HG03521 (cell line): ENCODE measurements at regions not wholly inside any gene's neighbourhood (a gene's known extent, or its start where the extent isn't known, plus 50 kb on each side); places are given as distances from the start of the nearest gene placed in this dataset.

Experiments used
- ATAC-seq: cut with Tn5 transposase; IDR thresholded peaks from one replicate; pipeline ENCODE4 v1.9.1; 2021; ENCODE audit warnings: mild to moderate bottlenecking, moderate library complexity; ENCODE audit not compliant: unreplicated experiment

DNA sequence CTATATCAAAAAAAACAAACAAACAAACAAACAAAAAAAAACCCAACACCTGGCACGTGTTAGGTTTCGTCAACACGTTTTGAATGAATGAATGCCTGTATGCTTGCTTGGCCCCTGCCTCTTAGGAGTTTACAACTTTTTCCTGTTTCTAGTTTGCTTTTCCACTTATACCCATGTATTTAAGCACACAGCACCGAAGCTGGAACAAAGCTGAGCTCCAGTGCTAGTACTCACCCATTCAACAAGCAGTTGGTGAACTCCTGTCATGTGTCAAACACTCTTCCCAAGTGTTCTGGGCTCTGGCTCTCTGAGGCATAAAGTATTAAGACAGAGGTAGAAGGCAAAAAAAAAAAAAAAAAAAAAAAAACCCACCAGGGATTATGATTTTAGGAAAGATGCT, 599.3 kb downstream of the BUD13 start:
- ATAC-seq, result no peak

DNA sequence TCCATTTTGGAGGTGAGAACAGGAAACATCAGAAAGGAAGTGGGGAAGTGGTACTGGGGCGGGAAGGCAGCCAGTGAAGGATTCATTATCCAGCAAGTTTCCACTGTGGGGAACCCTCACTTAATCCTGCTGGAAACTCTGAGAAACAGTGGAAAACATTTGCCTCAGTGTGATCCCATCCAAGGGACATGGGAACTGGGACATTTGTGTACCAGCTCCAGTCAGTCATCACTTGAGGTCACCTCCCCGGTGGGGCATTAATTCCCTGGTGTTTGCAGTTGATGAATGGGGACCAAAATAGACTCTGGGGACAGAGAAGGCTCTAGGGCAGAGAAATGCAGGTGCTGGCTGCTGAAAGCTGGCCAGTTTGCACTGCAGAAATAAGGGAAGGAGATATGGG, 599.9 kb downstream of the BUD13 start:
- no peak for ATAC-seq

DNA sequence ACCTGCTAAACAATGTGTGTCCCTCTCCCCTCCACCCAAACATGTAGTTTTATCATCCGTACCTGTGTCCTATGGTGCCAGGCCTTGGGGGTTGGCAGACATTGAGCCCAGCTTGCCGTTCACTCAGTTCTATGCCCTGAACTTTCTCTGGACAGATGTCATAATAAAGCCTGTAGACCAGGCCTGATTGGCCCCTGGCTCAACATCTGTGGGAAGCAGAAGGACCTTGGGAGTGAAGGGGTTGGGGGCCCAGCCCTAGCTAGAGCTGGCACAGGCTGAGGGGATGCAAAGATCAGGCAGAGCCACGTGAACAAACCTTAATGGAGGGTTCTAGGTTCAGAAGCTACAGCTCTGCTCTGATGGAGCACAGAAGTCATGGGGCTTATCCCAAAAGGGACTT, 600.6 kb downstream of the BUD13 start:
- ATAC-seq, result no peak

DNA sequence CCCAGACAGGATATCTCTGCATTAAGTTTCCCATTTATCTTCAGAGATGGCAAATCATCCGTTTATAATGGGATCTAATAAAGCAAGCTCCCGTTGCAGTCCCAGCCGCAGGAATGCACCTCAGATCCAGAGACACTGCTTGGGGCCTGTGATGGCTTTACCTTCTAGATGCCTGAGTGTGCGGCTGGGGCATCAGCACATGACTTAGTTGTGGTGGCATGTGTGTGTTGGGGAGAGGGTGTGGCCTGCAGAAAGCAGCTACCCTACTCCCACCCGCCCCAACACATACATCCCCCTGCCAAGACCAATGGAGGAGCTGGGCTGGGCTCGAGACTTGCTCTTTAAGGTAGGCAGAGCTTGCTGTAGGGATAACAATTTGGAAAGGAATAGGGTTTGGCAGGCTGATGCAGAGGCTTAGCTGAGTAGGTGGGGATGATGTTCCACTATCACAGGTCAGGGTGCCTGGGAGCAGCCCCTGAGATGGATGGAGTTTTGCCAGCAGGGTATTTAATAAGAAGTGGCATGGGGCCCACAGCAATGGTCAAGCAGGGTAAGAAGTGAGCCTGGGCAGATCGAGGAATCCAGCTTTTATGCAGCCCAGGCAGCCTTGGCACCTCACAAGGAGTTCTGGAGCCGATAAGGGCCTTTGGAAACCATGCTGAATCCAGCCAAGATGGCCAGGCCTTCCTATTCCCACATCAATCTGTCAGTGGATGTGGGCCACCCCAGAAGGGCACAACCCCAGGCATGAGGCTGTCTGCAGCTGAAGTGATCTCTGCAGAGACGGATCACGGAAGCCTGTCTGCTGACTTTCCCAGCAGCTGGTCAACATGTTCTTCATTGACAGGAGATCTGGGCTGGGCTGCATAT, 601.3 kb downstream of the BUD13 start:
- ATAC-seq, result no peak

DNA sequence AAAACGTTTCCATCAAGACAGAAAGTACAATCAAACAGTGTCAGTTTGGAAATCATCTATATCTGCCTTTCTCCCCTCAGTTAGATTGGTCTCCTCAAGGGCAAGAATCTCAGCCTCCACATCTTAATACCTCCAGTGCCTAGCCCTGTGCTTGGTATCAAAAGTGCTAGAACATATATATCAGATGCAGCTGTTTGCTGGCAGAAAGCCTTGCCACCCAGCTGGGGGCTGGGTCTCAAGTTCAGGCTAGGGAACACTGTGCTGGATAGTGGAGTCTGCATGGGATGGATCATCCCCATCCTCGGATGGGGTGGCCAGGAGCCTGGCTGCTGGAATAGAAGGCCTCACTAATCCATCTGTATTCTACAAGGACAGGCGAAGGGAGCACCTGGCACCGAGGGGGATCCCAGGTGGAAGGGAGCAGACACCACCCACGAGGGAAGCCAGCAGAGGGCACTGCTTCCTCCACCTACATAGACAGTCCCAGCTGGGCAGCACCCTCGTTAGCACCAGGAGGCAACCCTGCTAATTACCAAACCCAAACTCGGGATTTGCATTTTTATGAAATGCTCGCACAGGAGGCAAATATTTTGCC, 602.2 kb downstream of the BUD13 start:
- no peak for ATAC-seq

DNA sequence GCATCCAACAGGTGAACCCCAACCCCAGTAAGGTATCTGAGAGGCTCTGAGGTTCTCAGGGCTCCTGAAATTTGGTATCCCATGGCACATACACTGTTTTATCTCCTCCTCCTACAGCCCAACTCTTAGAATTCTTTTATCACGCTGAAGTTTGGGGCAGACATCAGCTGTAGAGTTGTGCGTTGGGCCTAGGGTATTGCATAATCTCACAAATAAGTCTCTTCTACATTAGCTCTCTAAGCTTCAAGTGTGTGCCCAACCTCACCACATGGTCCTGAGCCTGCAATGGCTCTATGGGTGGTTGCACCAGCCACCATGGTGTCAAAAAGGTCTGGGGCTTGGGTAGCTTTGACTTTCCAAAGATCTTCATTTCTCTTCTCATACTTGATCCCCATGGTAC, 603.0 kb downstream of the BUD13 start:
- no peak for ATAC-seq

DNA sequence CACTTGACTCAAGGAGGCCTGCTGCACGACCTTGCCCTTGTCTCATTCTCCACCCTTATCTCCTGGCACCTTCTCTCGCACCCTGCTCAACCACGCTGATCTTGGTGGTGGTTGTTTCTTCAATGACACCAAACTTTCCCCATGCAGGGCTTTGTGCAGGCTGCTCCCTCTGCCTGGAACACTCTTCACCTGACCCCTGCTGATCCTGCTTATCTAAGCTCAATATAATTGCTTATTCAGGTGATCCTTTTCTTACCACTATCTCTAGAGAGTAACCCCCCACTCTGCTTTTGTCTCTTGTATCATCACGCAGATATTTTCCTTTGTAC, 604.4 kb downstream of the BUD13 start:
- no peak for ATAC-seq

DNA sequence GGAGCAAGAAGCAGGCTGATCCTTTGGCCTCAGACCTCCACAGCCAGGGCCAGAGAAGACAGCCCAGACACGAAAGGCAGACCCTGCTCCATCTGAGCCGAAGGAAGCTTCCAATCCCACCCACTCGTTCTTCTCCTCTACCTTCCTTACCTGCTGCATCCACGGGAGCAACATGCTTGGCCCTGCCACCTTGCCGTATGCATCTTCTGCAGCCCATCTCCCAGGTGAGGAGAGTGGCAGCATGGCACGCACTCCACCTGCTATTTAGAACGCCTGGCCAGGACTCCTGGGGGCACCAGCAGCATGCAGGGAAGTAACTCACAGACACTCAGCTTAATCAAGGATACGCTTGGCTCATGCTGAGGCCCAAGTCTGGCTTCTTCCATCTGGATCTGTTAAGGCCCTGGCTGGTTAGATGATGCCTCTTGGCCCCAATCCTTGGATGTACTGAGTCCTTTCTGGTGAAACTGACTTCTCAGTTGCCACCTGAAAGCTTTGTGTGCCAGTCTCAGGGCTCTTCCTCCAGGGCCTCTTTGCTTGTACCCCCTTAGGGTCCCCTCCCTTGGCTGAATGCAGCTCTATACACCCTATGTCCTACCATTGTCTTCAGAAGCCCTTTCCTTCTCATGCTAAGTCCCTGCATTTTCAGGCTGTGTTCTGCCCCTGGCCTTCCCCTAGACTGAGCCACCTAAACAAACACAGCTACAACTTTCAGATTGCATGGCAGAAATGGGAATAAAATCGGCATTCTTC, 604.9 kb downstream of the BUD13 start:
- no peak for ATAC-seq

DNA sequence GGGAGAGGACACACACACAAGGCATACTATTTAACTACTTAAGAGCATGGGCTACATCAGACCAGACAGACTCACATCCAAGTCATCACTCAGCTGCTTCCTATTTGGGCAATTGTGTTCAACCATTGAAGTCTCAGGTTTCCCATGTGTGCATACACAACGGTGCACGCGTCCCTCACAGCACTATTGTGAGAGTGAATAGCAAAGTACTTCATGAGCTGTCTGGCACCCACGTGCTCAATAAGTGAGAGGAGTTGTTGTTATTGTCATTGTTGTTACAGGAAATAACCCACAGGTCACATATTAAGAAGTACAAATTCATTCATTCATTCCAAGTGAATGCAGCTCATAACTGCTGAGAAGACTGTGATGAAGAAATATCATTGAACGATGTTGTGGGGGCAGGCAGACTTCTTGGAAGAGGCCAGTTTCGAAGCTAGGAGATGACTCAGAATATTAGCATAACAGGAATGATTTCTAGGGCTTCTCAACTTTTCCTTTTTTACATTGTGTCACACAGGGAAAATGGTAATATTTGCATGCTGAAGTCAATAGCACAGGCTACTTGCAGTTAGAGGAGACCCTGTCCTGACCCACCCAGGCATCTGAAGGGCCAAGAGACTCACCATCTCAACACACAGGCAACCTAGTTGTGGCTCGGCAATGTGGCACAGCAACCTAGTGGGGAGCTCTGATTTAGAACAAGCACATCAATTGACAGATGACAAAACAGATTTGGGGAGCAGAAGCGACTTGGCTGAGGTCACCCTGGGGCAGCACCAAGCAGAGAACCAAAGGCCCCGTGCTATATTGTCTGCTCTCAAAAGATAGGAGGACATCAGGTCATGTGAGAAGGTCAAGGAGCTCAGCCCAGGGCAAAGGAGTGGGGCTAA, 606.0 kb downstream of the BUD13 start:
- no peak for ATAC-seq

DNA sequence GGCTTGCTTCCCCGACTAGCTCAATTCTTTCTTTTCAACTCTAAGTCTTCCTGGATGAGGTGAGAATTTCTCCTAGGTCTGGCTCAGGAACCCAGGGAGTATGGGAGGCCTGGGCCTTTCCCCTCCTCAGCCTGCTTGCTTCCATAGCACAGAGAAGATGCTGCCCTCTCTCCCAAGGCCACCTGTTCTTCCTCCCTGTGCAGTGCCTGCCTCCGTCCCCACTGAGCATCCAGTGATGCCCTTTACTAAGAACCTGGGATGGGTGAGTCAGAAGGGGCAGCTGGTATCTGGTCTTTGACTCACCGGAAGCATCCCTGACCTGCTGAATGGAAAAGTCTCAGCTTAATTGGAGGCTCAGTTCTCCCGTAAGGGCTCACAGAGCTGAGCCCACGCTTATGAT, 607.9 kb downstream of the BUD13 start:
- no peak for ATAC-seq

DNA sequence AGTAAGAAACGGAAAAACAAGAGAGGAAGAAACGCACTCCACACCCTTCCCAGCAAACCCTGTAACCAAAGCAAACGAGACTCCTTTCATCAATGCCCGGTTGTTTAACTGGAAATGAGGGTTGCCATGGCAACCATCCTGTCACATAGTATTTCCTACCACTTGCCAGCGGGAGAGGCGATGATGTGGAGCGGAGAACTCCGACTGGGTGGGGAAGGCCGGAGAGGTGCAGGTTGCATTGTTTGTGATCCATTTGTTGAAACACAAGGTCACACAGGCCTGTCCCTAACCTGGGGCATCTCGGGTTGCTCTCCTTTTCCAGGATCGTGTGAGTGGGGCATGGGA, 609.9 kb downstream of the BUD13 start:
- ATAC-seq, result no peak

DNA sequence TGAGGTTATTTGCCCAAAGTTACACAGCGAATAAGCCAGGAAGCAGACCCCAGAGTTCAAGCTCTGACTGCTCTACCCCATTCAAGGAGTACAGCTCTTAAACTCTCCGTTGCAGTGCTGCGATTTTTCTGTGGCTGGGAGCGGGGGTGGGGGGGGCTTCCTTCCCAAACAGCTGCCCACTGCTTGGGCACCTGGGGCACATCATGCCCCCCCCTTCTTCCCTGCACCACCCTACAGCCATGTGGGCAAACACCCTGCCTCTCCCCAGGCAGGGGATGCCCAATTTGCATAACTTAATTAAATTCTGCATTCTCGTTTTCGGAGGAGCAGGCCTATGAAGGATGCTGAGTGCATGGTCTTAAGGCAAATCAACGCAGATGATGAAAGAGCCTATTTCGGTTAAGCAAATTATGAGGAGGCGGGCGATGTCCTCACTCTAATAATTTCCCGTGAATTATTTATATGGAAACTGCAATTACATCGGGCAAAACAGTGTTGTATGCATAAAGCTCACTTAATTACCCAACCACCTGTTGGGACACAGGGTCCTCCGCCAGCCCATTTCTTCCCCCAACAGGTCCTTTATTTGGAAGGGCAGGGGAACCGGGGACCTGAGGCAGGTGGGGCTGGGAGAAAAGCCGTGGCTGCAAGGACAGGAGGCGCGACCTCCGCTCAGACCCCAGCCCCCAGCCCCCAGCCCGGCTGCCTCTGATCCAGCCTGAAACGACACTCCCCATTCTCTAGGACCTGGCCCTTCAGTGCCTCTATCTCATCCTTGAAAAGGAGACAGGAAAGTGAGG, 610.5 kb downstream of the BUD13 start:
- ATAC-seq, result no peak

DNA sequence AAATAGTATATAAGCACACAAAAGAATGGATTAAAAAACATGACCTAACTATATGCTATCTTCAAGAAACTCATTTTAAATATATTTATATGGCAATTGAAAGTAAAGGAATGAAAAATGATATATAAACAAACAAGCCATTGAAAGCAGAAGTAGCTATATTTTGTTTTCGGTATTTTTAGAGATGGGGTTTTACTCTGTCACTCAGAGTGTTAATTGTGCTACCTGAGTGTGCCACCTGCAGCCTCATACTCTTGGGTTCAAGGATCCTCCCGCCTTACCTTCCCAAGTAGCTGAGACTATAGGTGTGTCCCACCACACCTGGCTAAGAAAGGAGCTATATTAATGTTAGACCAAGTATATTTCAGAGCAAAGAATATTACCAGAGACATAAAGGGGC, 624.1 kb downstream of the BUD13 start:
- ATAC-seq, result no peak

DNA sequence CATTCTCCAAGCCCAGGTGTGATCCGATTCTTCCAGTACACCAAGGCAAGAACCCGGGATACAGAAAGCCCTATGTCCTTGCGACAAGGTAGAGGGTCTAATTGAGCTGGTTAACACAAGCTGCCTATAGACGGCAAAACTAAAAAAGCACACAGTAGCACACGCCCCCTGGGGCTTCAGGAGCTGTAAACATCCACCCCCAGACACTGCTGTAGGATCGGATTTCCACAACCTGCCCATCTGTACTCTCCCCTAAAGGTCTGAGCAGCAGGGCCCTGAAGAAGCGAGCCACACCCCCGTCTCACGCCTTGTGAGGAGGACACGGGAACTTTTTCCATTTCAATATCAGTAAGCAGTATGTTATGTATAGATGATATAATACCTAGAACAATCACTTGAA, 624.7 kb downstream of the BUD13 start:
- no peak for ATAC-seq

DNA sequence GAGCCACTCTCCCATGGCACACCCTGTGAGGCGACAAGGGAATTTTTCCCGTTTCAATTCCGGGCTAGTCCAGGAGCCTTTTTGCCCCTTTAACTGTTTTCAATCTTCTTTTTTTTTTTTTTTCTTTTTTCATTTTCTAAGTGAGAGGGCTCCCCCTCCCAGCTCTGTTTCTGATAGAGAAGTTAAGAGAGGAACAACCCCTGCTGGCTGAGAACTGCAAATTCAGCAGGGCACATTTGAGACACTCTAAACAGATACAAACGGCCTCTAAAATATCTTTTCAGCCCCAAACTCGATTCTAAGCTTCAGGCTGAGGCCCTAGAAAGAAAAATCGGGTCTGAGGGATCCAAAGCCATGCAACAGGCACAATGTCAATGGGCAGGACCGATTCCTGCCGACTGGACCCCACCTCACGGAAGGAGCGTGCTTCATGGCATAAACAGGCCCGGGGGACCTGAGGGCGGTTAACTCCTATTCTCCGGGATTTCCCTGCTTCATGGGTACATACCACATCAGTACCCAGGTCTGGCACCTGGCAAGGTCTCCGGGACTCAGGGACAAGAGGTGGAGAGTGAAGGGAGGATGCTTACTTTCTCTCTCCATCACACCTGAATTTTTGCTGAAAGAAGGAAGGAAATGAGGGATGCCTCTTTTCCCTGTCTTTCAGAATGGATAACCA, 627.5 kb downstream of the BUD13 start:
- no peak for ATAC-seq

DNA sequence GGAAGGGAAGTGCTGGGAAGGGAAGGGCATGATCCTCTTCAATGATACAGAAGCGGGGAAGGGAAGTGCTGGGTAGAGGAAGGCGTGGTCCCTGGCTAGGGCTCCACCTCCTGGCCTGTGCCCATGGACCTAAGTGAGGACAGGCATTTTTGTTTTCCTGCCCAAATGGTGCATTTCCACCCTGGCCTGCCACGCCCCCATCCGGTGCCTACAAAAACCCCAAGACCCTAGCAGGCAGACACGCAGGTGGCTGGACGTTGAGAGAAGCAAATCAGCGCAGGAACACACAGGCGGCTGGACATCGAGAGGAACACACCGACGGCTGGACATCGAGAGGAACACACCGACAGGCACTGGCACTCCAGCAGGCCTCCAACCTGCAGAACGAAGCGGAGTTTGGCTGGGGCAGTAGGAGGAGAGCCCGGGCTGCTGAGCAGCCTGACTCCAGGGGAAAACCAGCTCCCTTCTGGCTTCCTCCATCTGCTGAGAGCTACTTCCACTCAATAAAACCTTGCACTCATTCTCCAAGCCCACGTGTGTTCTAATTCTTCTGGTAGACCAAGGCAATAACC, 628.3 kb downstream of the BUD13 start:
- ATAC-seq, result no peak

DNA sequence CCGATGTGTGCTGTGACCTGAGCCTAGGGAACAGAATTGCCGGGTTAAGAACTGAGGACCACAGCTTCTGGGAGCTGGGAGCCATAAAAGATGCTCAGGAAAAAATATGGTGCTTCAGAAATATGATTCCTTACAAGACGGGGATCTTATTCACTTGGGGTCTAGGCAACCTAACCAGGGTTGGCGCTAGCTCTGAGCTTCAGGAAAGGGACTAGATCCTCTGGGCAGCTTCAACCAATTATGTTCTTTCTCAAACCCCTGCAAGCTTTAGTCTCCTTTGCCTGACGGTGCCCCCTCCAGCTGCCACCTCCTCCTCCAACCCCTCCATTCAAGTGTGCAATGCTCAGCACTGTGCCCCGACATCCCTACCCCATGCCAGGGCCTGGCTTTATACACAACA, 634.1 kb upstream of the CADM1 start:
- ATAC-seq, result no peak

DNA sequence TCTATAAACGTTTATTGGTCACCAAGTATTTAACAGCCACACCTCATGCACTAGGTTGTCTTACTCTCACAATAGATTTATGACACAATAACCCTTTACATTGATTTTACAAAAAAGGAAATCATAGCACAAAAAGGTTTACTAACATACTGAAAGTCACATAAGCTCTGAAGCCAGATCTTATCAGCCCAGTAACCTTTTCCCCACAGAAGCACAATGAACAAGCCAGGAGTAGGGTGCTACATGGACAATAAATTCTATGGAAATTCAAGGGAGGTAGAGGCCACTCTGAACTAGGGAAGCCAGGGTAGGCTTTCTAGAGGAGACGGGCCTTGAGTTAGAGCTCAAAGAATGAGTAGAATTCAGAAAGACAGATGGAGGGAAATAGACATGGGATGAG, 633.5 kb upstream of the CADM1 start:
- ATAC-seq, result no peak

DNA sequence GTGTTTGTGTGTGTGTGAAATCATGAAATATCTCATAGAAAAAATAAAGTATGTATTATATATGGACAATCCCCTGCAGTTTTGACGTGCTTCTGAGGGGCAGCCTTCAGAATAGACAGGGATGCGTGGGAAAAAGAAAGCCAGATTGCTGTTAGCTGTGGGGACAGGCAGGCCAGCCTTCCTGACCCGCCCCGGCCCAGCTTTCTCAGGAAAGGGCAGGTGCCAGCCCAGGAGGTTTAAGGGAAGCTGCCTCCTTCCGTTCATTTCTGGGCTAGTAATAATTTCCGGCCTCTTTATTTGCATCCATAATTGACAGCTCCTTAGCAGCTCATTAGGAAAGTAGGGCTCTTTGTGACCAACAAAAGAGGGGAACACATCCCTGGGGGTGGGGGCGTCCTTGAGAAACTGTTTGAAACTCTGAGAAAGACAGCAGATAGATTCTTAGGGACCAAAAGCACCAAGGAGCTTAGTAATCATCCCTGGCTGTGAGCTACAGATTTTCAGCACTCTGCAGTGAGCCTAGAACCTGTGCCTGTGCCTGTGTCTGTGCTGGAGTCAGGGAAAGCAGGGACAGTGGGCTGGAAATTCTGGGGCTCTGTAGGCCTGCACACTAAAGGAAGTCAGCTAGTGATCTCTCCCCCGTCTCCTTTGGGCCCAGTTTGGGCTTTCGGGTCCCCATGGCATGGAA, 632.9 kb upstream of the CADM1 start:
- no peak for ATAC-seq
